HG03571 (cell line): ENCODE measurements at regions not wholly inside any gene's neighbourhood (a gene's known extent, or its start where the extent isn't known, plus 50 kb on each side); places are given as distances from the start of the nearest gene placed in this dataset.
"Not testable (repeated sequence)": the region's sequence is repeated elsewhere in the genome, so short reads cannot be mapped to it uniquely, and the experiment has no call there.

Experiments used
- ATAC-seq: cut with Tn5 transposase; IDR thresholded peaks from one replicate; pipeline ENCODE4 v1.9.1; 2021; ENCODE audit not compliant: unreplicated experiment

DNA sequence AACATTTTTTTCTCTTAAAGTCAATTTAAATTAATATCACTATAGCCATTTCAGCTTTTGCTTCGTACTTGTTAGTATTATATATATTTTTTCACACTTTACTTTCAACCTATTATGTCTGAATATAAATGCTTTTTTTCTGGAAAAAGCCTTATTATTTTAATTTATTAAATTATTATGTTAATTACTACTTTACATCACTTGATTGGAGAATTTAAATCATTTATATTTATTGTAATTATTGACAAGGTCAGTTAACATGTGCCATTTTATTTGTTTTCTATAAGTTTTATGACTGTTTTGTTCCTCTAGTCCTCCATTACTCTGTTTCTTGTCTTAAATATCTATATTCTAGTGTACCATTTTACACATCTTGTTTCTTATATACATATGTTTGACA lies 1333.4 kb upstream of the MIR17HG start:
- ATAC-seq: no peak

DNA sequence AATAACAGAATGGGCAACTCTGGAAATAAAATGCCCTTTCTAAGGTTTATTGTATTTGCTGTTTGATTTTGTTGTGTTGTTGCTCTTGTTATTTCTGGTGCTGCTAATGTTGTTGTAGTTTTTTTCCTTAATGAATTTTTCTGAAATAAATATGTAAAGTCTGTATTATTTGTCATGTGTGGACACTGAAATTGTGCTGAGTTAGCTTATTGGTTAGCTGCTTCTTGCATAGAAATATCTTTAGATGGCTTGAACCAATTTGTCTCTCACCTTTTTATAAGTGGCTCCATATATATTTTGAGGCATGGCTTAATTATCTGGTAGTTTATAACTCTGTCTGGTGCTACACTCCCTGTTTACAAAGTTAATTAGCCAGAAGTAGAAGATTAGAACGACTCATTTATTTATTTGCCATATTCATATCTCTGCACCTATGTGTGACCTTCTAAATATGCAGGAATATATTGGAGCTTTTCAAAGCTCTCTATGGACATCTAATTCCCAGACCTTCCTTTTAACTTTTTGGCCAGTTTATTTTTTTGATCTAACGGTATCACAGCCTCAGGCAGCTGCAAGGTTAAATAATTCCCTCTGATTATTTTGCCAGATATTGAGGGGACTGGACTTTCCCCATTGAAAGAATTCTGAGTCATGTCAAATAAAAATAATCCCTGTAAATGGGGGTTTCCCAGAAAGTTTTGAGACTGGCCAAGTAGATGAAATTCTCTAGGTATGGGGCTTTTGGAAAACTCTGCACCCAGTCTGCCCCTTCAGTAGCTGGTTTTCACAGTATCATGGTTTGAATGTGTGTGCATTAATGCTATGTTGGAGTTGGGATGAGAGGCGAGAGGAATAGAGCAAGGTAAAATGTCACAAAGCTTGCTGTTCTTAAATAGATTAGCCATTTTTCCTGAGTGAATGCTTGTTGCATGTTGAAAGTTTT lies 1331.7 kb upstream of the MIR17HG start:
- no peak for ATAC-seq

DNA sequence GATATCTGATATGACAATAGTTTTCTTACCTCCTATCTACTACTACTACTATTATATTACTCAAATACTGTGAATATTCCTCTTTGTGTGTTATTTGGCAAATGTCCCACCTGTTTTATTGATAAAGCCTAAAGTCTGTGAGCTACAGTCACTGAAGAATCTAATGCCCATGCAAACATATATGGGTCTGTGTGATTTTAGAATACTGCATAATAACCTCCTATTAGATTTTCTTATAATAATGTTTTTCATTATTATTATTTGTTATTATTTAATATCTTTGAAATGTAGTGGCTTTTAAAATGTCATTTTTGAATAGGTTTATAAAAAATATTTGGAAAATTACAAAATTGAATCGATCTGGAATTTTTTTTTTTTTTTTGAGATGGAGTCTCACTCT lies 1330.8 kb upstream of the MIR17HG start:
- no peak for ATAC-seq

DNA sequence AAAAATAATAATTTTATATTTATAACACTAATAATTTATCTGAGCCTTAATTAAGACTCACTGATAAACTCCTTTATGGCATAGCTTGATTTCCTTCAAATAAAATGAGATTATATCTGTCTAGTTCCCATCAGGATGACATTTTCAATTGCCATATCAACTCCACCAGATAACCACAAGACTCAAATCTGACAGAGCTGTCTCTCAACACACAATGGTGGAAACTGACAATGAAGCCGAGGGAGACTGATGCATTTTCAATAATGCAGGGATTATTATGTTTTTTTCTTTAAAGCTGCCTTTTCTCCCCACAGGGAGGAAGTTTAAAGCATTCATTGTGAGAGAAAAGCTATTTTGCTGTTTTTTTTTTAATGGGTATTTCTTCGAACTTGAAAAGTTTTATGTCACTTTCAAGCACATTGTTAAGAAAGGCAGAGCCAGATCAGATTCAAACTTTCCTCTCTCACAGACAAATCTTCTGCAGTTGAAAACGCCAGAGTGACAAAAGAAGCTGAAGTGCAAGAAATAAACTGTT lies 1326.9 kb upstream of the MIR17HG start:
- ATAC-seq: no peak

DNA sequence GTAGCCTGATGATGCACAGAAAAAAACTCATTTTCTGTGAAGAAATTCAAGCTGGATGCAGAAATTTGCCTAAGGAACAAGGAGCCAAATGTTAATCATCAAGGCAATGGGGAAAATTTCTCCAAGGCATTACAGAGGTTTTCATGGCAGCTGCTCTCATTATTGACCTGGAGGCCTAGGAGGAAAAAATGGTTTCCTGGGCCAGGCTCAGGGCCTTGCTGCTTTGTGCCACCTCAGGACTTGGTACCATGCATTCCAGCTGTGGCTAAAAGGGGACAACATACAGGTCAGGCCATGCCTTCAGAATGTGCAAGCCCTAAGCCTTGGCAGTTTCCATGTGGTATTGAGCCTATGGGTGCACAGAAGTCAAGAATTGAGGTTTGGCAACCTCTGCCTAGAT lies 1320.1 kb upstream of the MIR17HG start:
- no peak for ATAC-seq

DNA sequence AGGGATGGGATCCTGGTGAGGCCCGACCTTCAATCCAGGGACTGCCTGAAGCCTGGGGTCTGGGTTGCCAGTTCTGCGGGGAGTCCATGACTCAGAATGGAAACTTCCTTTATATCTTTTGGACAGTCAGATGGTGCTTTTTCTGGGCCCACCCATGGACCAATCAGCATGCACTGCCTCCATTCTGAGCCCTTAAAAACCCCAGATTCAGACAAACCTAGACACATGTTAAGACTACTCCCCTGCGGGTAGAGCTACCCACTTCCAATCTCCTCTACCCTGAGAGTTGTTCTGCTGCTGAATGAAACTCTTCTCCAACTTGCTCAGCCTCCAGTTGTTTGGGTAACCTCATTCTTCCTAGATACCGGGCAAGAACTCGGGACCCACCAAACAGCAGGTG lies 1315.2 kb upstream of the MIR17HG start:
- no peak for ATAC-seq

DNA sequence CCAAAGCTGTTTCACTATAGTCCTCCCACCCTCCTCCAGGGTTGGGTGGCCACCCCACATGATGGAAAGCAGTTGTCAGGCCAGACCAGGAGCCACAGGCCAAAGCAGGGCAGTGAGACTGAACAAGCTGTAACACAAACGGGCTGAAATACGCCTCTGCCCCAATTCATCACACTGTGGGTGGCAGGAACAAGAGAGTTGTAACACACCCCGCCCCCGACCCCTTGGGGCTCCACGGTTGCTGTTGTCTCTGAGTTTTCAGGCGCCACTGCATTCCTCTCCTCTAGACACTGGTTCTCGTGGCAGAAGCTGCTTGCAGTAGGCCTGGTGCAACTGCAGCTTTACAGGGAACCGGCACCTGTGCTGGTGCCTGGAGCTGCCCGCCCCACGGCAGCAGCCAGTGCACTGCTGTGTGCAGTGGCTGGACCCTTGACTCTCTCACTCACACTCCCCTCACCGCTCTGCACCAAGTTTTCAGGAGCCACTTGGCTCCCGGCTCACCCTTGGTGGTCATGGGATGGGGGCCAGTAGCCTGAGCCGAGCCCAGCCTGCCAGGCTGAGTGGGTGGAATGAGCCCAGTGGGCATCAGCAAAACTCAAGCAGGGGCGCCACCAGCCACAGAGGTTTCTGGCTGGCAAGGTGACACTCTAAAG lies 1314.5 kb upstream of the MIR17HG start:
- ATAC-seq: no peak

DNA sequence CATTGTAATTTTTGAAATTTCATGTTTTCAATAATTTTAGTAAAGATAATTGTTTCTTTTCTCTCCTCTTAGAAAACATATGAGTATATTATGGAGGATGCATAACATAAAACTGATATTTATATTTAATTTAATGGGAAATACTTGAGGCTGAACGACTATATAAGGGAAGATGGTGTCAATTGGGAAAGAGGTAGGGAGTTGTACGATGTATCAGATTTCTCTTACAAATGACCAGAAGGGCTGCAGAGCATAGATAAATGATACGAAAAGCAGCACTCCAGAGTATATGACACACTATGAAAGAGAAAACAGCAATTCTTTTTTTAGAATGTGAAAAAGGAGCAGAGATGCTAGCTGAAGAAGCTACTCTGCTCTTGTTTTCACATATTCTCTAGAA lies 1308.0 kb upstream of the MIR17HG start:
- ATAC-seq: no peak

DNA sequence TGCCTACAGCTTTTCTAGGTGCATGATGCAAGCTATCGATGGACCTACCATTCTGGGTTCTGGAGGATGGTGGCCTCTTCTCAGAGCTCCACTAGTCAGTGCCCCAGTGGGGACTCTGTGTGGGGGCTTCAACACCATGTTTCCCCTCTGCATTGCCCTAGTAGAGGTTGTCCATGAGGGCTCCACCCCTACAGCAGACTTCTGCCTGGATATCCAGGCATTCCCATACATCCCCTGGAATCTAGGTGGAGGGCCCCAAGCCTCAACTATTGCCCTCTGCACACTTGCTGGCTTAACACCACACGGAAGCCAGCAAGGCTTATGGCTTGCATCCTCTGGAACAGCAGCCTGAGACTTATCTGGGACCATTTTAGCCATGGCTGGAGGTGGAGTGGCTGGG lies 1299.9 kb upstream of the MIR17HG start:
- no peak for ATAC-seq

DNA sequence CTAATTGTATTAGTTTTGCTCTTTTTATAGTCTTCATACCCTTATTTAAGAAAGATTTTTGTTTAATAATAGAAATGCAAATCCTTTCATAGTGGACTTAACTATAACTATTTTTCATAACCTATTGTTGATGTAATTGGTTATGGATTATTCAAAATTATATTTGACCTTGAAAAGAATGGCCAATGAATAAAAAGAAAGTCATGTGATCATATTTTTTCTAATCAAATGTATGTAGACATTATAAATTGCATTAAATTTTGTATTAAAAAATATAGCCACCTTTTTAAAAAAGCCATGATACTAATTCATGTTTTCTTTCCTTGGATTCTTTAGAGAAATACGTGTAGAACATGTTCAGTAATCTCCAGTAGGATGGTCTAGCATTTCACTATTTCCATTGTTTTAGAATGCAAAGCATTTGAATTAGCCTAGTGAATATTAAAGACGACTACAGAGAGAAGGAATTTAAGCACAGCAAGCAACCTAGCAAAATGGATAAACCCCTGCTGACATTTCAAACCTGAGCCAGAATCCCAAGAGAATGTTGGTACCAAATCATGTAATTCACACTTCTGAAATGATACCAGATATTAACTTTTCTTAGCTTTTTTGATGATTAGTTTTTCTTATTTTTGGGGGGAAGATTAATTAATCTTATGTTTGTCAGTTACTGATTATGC lies 1297.4 kb upstream of the MIR17HG start:
- ATAC-seq: no peak

DNA sequence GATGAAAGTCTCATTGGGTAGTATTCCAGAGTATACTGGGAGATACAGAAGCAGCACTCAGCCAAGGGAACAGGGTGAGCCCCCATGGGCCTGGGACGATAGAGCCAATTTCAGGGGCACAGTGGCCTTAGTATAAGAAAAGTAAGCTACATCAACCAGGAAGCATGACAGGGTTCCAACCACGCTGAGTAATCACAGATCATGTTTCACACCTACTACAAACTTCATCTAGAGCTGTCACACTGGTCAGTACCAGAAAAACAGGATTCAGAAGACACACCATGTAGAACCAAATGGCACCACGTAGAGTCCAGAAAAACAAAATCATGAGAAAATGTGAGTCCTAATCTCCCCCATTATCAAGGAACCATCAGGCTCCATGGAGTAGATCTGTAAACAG lies 1292.4 kb upstream of the MIR17HG start:
- ATAC-seq: no peak

DNA sequence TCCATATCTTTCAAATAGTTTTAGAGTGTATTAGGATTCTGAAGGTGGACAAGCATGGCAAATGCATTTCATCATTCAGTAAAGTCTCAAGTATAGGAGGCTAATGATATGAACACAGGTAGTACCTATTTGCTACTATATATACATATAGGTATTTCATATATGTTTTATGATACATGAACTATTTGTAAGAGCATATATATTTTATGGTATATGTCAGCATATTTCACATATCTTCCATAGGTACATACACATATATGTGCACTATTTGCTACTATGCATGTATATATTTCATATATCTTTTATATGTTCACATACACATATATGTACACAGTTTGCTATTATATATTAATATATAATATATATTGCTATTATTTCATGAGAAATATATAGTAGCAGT lies 1291.7 kb upstream of the MIR17HG start:
- ATAC-seq: no peak

DNA sequence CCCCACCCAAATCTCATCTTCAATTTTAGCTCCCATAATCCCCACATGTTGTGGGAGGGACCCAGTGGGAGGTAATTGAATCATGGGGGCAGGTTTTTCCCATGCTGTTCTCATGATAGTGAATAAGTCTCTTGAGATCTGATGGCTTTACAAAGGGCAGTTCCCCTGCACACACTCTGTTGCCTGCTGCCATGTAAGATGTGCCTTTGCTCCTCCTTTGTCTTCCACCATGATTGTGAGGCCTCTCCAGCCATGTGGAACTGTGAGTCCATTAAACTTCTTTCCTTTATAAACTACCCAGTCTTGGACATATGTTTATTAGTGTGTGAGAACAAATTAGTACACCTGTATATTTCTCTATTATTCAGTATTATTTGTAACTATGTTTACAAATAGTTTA lies 1283.3 kb upstream of the MIR17HG start:
- ATAC-seq: not testable (repeated sequence)

DNA sequence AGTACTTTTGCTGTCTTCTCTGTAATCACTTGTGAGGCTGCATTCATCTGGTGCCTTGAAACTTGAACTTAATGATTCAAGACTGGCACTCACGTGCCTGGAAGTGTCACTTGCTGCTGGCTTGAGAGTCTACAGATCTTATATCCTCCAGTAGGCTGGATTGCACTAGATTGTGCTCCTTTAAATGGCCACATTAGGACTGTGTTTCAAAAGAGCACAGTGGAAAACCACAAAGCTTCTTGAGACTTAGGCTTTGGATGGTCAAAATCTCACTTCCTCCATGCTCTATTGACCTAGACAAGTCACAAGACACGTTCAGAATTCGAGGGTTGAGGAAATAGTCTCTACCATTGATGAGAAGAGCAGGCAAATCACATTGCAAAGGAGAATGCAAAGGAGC lies 1278.8 kb upstream of the MIR17HG start:
- no peak for ATAC-seq

DNA sequence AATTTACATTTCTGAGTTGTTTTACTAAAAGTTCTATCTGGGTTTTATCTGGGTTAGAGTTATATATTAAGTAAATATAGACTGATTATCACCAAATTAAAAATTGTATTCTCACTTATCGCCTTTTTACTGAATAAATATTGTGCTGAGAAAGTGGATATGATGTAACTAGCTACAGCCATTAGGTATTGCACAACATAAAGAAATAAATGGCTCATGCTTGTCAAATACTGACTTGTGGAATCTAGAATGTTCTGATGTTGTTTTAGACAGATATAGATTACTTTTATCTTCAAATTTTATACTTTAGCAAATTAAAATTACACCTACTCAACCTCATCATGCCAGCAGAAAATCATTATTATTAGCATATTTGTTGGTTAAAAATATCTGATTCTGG lies 1277.1 kb upstream of the MIR17HG start:
- no peak for ATAC-seq

DNA sequence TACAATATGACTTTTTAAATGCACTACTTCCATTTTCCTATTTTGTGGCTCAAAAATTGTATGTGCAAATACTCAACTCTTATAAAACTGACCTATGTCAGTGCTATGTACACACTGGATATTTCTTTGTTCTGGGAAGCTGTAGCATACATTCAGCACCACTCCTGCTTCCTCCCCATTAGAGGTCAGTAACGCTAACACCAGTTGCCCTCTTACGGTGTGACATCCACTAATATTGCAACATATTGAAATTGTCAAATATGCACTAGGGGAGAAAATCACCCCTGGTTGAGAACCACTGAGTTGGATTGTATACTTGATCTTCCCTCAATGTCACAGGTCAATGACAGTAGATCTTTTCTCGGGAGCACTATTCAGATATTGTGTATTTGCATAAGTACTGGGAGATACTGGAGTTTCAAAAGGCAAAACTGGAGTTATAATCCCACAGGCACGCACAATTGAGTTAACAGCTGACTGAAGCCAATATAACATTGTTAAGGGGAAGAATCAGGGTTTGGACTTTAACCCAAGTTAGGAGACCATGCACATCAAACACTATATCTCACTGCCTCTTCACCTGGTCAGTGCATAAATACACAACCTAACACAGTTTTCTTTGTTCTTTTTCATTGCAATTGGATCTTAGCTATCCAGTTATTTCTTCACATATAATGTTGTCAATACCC lies 1276.5 kb upstream of the MIR17HG start:
- ATAC-seq: no peak

DNA sequence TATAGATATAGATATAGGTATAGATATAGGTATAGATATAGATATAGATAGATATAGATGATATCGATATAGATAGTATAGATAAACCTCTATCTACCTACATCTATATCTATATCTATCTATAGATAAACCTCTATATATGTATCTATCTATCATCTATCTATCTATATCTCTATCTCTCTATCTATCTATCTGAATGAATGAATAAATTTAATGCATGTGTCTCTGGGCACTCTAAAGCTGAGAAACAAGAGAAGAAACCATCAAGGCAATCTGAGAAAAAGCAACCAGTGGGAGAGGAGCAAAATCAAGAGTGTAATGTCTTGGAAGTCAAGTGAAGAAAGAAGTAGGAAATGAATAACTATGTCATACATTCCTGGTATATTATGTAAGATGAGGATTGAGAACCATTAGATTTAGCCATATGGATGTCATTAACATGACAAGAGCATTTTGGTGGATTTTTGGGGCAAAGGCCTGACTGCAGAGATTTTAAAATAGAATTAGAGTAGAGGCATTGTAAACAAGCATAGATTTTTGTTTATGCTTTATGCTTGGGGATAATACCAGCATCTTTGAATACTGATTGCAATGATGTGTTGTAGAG lies 1262.7 kb upstream of the MIR17HG start:
- no peak for ATAC-seq

DNA sequence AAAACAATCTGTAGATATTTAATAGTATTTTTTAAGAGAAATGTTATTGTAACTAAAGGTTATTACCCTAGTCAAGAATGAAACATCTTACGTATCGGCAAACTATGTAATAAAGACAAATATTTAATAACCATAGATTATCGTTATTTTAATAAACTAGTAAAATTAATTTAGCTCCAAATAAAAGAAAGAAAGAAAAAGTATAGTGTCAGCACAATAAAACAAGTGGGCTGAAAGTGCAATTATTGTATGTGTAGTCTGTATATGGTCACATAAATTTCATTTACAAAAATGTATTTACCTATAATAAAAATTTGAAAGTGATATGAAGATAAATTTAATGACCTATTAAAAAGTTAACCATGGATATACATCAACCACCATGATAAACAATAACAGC lies 1258.4 kb upstream of the MIR17HG start:
- ATAC-seq: no peak

DNA sequence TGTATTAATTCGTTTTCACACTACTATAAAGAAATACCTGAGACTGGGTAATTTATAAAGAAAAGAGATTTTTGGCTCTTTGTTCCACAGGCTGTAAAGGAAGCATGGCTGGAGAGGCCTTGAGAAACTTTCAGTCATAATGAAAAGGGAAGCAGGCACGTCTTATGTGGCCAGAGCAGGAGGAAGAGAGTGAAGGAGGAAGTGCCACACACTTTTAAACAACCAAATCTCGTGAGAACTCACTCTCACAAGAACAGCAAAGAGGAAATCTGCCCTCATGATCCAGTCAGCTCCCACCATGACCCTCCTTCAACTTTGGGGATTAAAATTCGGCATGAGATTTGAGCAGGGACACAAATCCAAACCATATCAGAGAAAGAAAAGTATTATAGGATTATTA lies 1255.9 kb upstream of the MIR17HG start:
- no peak for ATAC-seq

DNA sequence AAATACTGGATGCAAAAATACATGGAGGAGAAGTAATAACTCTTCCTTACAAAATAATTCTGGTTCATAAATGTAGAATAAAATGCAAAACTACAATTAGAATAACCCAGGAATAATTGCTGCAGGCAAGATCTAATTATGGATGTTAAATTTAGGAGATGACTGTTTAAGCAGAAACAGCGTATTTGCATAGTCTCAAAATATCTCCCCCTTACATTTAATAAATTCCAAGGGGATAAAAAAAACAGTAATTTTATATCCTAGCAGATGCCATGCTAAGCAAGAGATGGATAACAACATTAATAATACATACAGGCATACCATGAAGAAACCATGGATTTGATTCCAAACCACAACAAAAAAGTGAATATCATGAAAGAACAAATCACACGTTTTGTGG lies 1253.1 kb upstream of the MIR17HG start:
- no peak for ATAC-seq

DNA sequence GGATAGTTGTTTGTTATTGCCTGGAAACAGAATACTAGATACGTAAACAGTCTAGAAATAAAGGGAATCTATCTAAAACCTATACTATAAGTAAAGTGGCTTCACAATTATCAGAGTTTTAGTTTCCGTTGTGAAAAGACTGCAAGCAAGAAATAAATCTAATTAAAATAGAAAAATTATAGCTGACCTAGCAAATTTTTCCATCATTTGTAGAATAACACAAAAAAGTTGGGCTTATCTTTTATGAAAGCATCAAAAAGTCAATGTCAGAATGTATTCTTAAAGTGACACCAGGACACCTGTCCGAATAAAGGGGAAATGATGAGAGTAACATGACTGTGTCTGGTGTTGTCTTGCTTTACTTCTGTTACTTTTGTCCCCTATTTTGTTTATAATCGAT lies 1248.9 kb upstream of the MIR17HG start:
- ATAC-seq: no peak
